HCEC 1CT (cell line): ENCODE measurements at regions not wholly inside any gene's neighbourhood (a gene's known extent, or its start where the extent isn't known, plus 50 kb on each side); places are given as distances from the start of the nearest gene placed in this dataset.

Source experiments
- DNase-seq: peaks from one replicate; pipeline ENCODE4 v3.0.0-alpha.2; 2017

- no peak for DNase-seq
Observed at GRCh38 chrX:5829469-5829868, 399.2 kb downstream of the NLGN4X start.

- DNase-seq, result no peak
Observed at GRCh38 chrX:5829060-5829459, 399.6 kb downstream of the NLGN4X start.

- DNase-seq, result no peak
Observed at GRCh38 chrX:5823903-5824302, 404.8 kb downstream of the NLGN4X start.

- DNase-seq, result no peak
Observed at GRCh38 chrX:5810636-5811035, 418.0 kb downstream of the NLGN4X start.

GRCh38 chrX:5807181-5807580 is 421.5 kb downstream of the NLGN4X start:
- no peak for DNase-seq

- no peak for DNase-seq
Observed at GRCh38 chrX:5802391-5802790, 426.3 kb downstream of the NLGN4X start.

- DNase-seq, result no peak
Observed at GRCh38 chrX:5791721-5792120, 436.9 kb downstream of the NLGN4X start.

- DNase-seq, result no peak
Observed at GRCh38 chrX:5788910-5789309, 439.8 kb downstream of the NLGN4X start.

GRCh38 chrX:5780821-5781220 is 447.8 kb downstream of the NLGN4X start:
- no peak for DNase-seq

- DNase-seq, result no peak
Observed at GRCh38 chrX:5775846-5776430, 452.7 kb downstream of the NLGN4X start.

GRCh38 chrX:5774446-5774845 is 454.2 kb downstream of the NLGN4X start:
- no peak for DNase-seq

GRCh38 chrX:5771441-5771840 is 457.2 kb downstream of the NLGN4X start:
- DNase-seq, result no peak

- no peak for DNase-seq
Observed at GRCh38 chrX:5756616-5757015, 472.1 kb downstream of the NLGN4X start.

GRCh38 chrX:5753291-5753690 is 475.4 kb downstream of the NLGN4X start:
- no peak for DNase-seq

GRCh38 chrX:5752831-5753230 is 475.8 kb downstream of the NLGN4X start:
- no peak for DNase-seq

- DNase-seq, result no peak
Observed at GRCh38 chrX:5748586-5749150, 480.0 kb downstream of the NLGN4X start.

GRCh38 chrX:5746231-5746630 is 482.4 kb downstream of the NLGN4X start:
- no peak for DNase-seq

GRCh38 chrX:5733501-5733900 is 495.2 kb downstream of the NLGN4X start:
- no peak for DNase-seq

- DNase-seq, result no peak
Observed at GRCh38 chrX:5730556-5730955, 498.1 kb downstream of the NLGN4X start.

- no peak for DNase-seq
Observed at GRCh38 chrX:5726224-5726623, 502.4 kb downstream of the NLGN4X start.

GRCh38 chrX:5724123-5724522 is 504.5 kb downstream of the NLGN4X start:
- no peak for DNase-seq

GRCh38 chrX:5718651-5719050 is 510.0 kb downstream of the NLGN4X start:
- no peak for DNase-seq

GRCh38 chrX:5716666-5717065 is 512.0 kb downstream of the NLGN4X start:
- no peak for DNase-seq

GRCh38 chrX:5708251-5708650 is 520.4 kb downstream of the NLGN4X start:
- no peak for DNase-seq

- no peak for DNase-seq
Observed at GRCh38 chrX:5702890-5703289, 525.8 kb downstream of the NLGN4X start.
